Activated T-cell treated with anti-CD3 and anti-CD28 coated beads for 1 hour (primary cell): ENCODE measurements at regions not wholly inside any gene's neighbourhood (a gene's known extent, or its start where the extent isn't known, plus 50 kb on each side); places are given as distances from the start of the nearest gene placed in this dataset.

Experiments used
- DNase-seq: peaks from one replicate; pipeline ENCODE4 v3.0.0-alpha.2; 2020; ENCODE audit warnings: low read depth

GRCh38 chr13:107864543-107865317 is 350.6 kb downstream of the LIG4 start:
- DNase-seq = no peak

GRCh38 chr13:107860284-107860683 is 355.1 kb downstream of the LIG4 start:
- DNase-seq = no peak

- DNase-seq = no peak
Observed at GRCh38 chr13:107854880-107855279, 360.5 kb downstream of the LIG4 start.

- no peak for DNase-seq
Observed at GRCh38 chr13:107852072-107852471, 363.3 kb downstream of the LIG4 start.

GRCh38 chr13:107851670-107852069 is 363.7 kb downstream of the LIG4 start:
- DNase-seq = no peak

GRCh38 chr13:107847406-107847805 is 367.9 kb downstream of the LIG4 start:
- no peak for DNase-seq

GRCh38 chr13:107846642-107847041 is 368.7 kb downstream of the LIG4 start:
- no peak for DNase-seq

GRCh38 chr13:107845911-107846310 is 369.4 kb downstream of the LIG4 start:
- DNase-seq = no peak

- no peak for DNase-seq
Observed at GRCh38 chr13:107843681-107844080, 371.7 kb downstream of the LIG4 start.

- no peak for DNase-seq
Observed at GRCh38 chr13:107843281-107843680, 372.1 kb downstream of the LIG4 start.

- no peak for DNase-seq
Observed at GRCh38 chr13:107842562-107843180, 372.7 kb downstream of the LIG4 start.

- DNase-seq = no peak
Observed at GRCh38 chr13:107838588-107839161, 376.7 kb downstream of the LIG4 start.

- DNase-seq = no peak
Observed at GRCh38 chr13:107836685-107837084, 378.7 kb downstream of the LIG4 start.

- no peak for DNase-seq
Observed at GRCh38 chr13:107835339-107836018, 379.9 kb downstream of the LIG4 start.

GRCh38 chr13:107834717-107835116 is 380.6 kb downstream of the LIG4 start:
- no peak for DNase-seq

GRCh38 chr13:107834281-107834680 is 381.1 kb downstream of the LIG4 start:
- DNase-seq = no peak

GRCh38 chr13:107832500-107833100 is 382.7 kb downstream of the LIG4 start:
- DNase-seq = no peak

GRCh38 chr13:107830804-107831203 is 384.5 kb downstream of the LIG4 start:
- no peak for DNase-seq

- no peak for DNase-seq
Observed at GRCh38 chr13:107827840-107828549, 387.3 kb downstream of the LIG4 start.

- no peak for DNase-seq
Observed at GRCh38 chr13:107824635-107825034, 390.7 kb downstream of the LIG4 start.

GRCh38 chr13:107822006-107822405 is 393.3 kb downstream of the LIG4 start:
- no peak for DNase-seq

GRCh38 chr13:107821492-107821891 is 393.8 kb downstream of the LIG4 start:
- no peak for DNase-seq
